ENCODE measurements at regions not wholly inside any gene's neighbourhood (a gene's known extent, or its start where the extent isn't known, plus 50 kb on each side); places are given as distances from the start of the nearest gene placed in this dataset.

GRCh38 chr6:3578981-3579380 lies 122.1 kb upstream of the SLC22A23 start:
- no peaks in the 10 kb centered on the region for H3K4me1 ChIP-seq
- H3K27ac ChIP-seq: no peak overlapping the region
- H3K79me2 ChIP-seq: no peaks in the 10 kb centered on the region
- H3K4me3 ChIP-seq (ENCODE audit: low read depth, low read length): no peak overlapping the region
- TF ChIP-seq CTCF (IDR thresholded peaks at IDR 0.05): no peak
- H2AFZ ChIP-seq: no peak overlapping the region
- H3K4me2 ChIP-seq (ENCODE audit: low read length): no peak overlapping the region
- H3K9me3 ChIP-seq (ENCODE audit: control insufficient read depth, low read length): no peaks in the 10 kb centered on the region
- H3K9ac ChIP-seq: no peak overlapping the region
- H3K36me3 ChIP-seq (ENCODE audit: control insufficient read depth, insufficient read depth, low read length): no peaks in the 10 kb centered on the region
- no peaks in the 10 kb centered on the region for H3K27me3 ChIP-seq (ENCODE audit: control insufficient read depth, insufficient read depth, low read length)

- TF ChIP-seq CTCF (IDR thresholded peaks at IDR 0.05): no peak
- Histone ChIP-seq H3K4me2 (ENCODE audit: low read length) (no peak overlapping the region), H3K36me3 (ENCODE audit: control insufficient read depth, insufficient read depth, low read length) (no peaks in the 10 kb centered on the region), H3K4me1 (no peaks in the 10 kb centered on the region), H3K9me3 (ENCODE audit: control insufficient read depth, low read length) (no peaks in the 10 kb centered on the region), H2AFZ (no peak overlapping the region), H3K4me3 (ENCODE audit: low read depth, low read length) (no peak overlapping the region), H3K27me3 (ENCODE audit: control insufficient read depth, insufficient read depth, low read length) (no peaks in the 10 kb centered on the region), H3K27ac (no peak overlapping the region), H3K79me2 (no peaks in the 10 kb centered on the region), H3K9ac (no peak overlapping the region)
Observed at GRCh38 chr6:3577517-3577916, 120.7 kb upstream of the SLC22A23 start.

- Histone ChIP-seq H3K9ac (no peak overlapping the region), H3K9me3 (ENCODE audit: control insufficient read depth, low read length) (no peaks in the 10 kb centered on the region), H2AFZ (no peak overlapping the region), H3K4me2 (ENCODE audit: low read length) (no peak overlapping the region), H3K4me3 (ENCODE audit: low read depth, low read length) (no peak overlapping the region), H3K27me3 (ENCODE audit: control insufficient read depth, insufficient read depth, low read length) (no peaks in the 10 kb centered on the region), H3K36me3 (ENCODE audit: control insufficient read depth, insufficient read depth, low read length) (no peaks in the 10 kb centered on the region), H3K4me1 (no peaks in the 10 kb centered on the region), H3K27ac (no peak overlapping the region), H3K79me2 (no peaks in the 10 kb centered on the region)
- no peak for TF ChIP-seq CTCF (IDR thresholded peaks at IDR 0.05)
Observed at GRCh38 chr6:3575701-3576100, 118.9 kb upstream of the SLC22A23 start.

GRCh38 chr6:3575166-3575565 lies 118.3 kb upstream of the SLC22A23 start:
- H3K4me2 ChIP-seq (ENCODE audit: low read length): no peak overlapping the region
- H3K9me3 ChIP-seq (ENCODE audit: control insufficient read depth, low read length): no peaks in the 10 kb centered on the region
- H3K27ac ChIP-seq: no peak overlapping the region
- no peak for TF ChIP-seq CTCF (IDR thresholded peaks at IDR 0.05)
- no peak overlapping the region for H2AFZ ChIP-seq
- no peaks in the 10 kb centered on the region for H3K79me2 ChIP-seq
- H3K4me3 ChIP-seq (ENCODE audit: low read depth, low read length): no peak overlapping the region
- peaks cover 2% of the 10 kb centered on the region for H3K4me1 ChIP-seq
- H3K36me3 ChIP-seq (ENCODE audit: control insufficient read depth, insufficient read depth, low read length): no peaks in the 10 kb centered on the region
- no peaks in the 10 kb centered on the region for H3K27me3 ChIP-seq (ENCODE audit: control insufficient read depth, insufficient read depth, low read length)
- no peak overlapping the region for H3K9ac ChIP-seq

GRCh38 chr6:3573670-3574069 lies 116.8 kb upstream of the SLC22A23 start:
- Histone ChIP-seq H3K4me2 (ENCODE audit: low read length) (no peak overlapping the region), H3K4me1 (peaks cover 2% of the 10 kb centered on the region), H3K27me3 (ENCODE audit: control insufficient read depth, insufficient read depth, low read length) (no peaks in the 10 kb centered on the region), H3K4me3 (ENCODE audit: low read depth, low read length) (no peak overlapping the region), H3K9ac (no peak overlapping the region), H3K9me3 (ENCODE audit: control insufficient read depth, low read length) (no peaks in the 10 kb centered on the region), H2AFZ (no peak overlapping the region), H3K27ac (no peak overlapping the region), H3K79me2 (no peaks in the 10 kb centered on the region), H3K36me3 (ENCODE audit: control insufficient read depth, insufficient read depth, low read length) (no peaks in the 10 kb centered on the region)
- TF ChIP-seq CTCF (IDR thresholded peaks at IDR 0.05): no peak

Measured in parathyroid adenoma (tissue), 2 donors.